MM.1S (cell line): ENCODE measurements at regions not wholly inside any gene's neighbourhood (a gene's known extent, or its start where the extent isn't known, plus 50 kb on each side); places are given as distances from the start of the nearest gene placed in this dataset.

ENCODE experiments used
- CTCF ChIP-seq: fragments of 300-600 bp; sonication (generic); IDR thresholded peaks from 2 replicates; pipeline ENCODE4 v1.5.1; 2016; ENCODE audit warnings: antibody characterized with exemption, low read length, mixed read lengths
- EZH2 ChIP-seq: fragments of 300-600 bp; sonication (generic); optimal IDR thresholded peaks from 2 replicates; pipeline ENCODE3; 2017; ENCODE audit warnings: low read depth, mild to moderate bottlenecking, antibody characterized with exemption, low read length, mixed read lengths
- EZH2phosphoT487 ChIP-seq: fragments of 300-600 bp; sonication (generic); IDR thresholded peaks from 2 replicates; pipeline ENCODE4 v1.6.1; 2018; ENCODE audit warnings: antibody characterized with exemption, low read length

- TF ChIP-seq EZH2 (no peak), CTCF (no peak), EZH2phosphoT487 (no peak)
Measured at GRCh38 chr16:66190411-66190810, 176.1 kb upstream of the CDH5 start.
